ENCODE measurements at regions not wholly inside any gene's neighbourhood (a gene's known extent, or its start where the extent isn't known, plus 50 kb on each side); places are given as distances from the start of the nearest gene placed in this dataset.

DNA sequence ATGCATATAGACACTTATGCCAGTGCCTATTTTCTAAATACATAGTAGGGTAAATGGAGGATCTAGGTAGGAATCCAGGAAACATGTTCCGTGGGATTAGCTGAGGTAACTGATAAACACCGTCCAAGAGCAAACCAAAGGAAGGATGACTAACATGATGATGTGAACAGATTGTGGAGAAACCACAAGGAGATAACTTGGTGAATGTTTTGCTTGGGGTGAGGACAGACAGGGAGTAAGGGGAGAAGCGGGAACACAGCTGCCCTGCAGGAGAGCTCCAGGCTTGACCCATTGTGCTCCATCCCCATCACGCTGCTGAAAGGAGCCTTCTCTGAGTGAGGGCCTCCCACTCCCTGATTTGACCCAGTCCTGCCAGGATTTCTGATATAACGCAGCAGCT, 87.0 kb upstream of the ZC3H11B start:
- TF ChIP-seq POLR2A (IDR thresholded peaks at IDR 0.05), result no peak
- TF ChIP-seq, protein P1, sequence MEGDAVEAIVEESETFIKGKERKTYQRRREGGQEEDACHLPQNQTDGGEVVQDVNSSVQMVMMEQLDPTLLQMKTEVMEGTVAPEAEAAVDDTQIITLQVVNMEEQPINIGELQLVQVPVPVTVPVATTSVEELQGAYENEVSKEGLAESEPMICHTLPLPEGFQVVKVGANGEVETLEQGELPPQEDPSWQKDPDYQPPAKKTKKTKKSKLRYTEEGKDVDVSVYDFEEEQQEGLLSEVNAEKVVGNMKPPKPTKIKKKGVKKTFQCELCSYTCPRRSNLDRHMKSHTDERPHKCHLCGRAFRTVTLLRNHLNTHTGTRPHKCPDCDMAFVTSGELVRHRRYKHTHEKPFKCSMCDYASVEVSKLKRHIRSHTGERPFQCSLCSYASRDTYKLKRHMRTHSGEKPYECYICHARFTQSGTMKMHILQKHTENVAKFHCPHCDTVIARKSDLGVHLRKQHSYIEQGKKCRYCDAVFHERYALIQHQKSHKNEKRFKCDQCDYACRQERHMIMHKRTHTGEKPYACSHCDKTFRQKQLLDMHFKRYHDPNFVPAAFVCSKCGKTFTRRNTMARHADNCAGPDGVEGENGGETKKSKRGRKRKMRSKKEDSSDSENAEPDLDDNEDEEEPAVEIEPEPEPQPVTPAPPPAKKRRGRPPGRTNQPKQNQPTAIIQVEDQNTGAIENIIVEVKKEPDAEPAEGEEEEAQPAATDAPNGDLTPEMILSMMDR (IDR thresholded peaks at IDR 0.05), result no peak

Data from lower leg skin (tissue), 3 donors.